GM21390 (cell line): ENCODE measurements at regions not wholly inside any gene's neighbourhood (a gene's known extent, or its start where the extent isn't known, plus 50 kb on each side); places are given as distances from the start of the nearest gene placed in this dataset.

Experiments used
- ATAC-seq: cut with Tn5 transposase; IDR thresholded peaks from one replicate; pipeline ENCODE4 v1.9.1; 2021; ENCODE audit not compliant: unreplicated experiment

GRCh38 chr21:16011719-16012118 lies 281.9 kb downstream of the USP25 start:
- no peak for ATAC-seq

DNA sequence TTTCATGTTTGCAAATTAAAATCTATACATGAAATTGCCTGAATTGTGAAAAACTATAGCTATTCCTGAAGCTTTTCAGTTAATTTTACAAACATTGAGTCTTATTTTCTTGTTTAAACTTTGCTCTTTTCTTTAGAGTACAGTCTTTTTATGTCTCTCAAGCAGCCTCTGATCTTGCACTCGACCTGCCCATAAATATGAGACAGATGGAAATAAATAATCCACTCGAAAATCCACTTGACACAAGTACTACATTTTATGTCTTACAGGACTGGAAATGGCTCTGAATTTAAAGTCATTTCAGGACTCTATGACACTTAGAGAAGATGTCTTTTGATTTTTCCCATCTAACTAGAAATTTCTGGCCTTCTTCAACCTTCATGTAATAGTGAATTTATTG lies 283.8 kb downstream of the USP25 start:
- no peak for ATAC-seq

DNA sequence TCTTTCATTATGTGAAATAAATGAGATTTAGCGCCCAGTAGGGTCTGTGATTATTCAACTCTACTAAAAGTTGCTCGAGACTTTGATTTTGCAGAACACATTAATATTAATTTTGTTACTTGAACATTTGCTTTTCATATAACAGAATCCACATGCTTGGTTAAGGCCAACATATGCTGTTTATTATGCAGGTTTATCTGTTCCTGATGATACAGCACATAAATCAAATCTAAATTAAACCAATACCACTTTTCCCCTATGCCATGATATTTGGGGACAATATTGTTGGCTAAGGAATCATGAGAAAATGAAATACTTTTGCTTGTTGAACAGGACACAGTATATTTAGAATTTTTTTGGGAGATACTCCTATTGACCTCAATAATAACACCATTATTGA lies 291.1 kb downstream of the USP25 start:
- ATAC-seq = no peak

- ATAC-seq = no peak
These were observed 292.3 kb downstream of the USP25 start for GRCh38 chr21:16022116-16022515.

- ATAC-seq = no peak
These were observed 293.1 kb downstream of the USP25 start for GRCh38 chr21:16022921-16023320.

- ATAC-seq = no peak
These were observed 298.4 kb downstream of the USP25 start for GRCh38 chr21:16028142-16028541.

DNA sequence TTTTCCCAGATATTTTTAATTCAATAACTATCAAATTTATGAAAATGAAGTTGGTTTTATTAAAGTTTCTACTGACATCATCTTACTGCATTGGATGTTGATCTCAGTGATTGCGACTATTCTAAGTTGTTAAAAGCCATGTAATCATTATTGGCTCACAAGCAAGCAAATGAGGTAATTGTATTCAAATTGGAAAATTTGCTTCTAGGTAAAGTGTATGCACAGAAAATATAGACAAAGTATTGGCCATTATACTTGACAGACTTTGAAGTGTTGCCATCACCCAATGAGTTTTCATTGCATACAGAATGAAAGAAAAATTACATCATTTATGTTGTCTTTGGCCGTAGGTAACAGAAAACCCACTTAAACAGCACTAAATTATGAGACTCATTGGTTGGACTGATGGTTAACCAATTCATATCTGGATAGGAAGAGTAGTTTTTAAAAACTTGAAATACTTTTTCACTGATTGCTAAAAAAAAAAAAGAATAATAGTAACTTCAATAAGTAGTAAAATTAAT lies 299.2 kb downstream of the USP25 start:
- no peak for ATAC-seq

DNA sequence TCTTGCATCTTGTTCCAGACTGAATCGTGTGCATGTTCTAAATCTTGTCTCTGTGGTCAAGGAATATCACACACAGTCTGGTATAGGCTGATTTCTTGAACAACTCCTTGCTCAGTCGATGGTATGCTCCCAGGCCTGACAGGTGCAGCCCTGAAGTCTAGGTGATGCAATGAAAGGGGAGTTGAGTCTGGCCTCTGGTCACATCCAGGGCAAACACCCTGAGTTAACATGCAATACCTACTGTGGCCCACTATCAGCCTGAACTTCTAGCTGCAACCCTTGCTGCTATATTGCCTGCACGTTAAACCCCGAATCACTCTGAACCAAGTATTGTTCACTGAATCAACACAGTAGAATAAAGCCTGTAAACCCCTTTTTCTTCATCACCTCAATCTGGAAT lies 303.4 kb downstream of the USP25 start:
- ATAC-seq = no peak

- ATAC-seq = no peak
These were observed 304.8 kb downstream of the USP25 start for GRCh38 chr21:16034446-16035190.

DNA sequence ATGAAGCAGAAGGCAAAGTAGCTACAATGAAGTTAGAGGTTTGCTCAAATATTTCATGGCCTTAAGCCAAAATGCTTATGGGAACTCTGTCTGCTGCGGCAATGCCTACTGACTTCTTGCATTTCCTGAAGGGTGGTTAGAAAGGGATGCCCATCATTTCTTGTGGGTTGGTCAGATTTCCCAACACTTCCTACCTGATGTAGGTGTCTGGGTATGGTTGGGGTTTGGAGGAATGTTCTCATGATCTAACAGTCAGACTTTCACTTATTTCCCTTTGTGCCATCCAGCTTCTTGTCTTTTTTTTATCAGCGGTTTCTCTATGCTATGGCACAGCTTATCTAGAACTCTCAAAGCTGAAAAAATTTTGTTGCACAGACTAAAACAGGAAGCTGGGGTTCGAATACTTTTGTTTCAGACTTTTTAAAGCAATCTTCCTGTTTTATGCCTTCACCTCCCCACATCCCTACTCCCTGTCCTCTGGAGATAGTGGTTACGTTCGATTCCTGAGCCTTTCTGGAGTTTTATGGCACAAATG lies 307.7 kb downstream of the USP25 start:
- ATAC-seq = no peak

GRCh38 chr21:16040601-16041000 lies 310.8 kb downstream of the USP25 start:
- ATAC-seq = no peak

- no peak for ATAC-seq
These were observed 314.9 kb downstream of the USP25 start for GRCh38 chr21:16044676-16045075.

DNA sequence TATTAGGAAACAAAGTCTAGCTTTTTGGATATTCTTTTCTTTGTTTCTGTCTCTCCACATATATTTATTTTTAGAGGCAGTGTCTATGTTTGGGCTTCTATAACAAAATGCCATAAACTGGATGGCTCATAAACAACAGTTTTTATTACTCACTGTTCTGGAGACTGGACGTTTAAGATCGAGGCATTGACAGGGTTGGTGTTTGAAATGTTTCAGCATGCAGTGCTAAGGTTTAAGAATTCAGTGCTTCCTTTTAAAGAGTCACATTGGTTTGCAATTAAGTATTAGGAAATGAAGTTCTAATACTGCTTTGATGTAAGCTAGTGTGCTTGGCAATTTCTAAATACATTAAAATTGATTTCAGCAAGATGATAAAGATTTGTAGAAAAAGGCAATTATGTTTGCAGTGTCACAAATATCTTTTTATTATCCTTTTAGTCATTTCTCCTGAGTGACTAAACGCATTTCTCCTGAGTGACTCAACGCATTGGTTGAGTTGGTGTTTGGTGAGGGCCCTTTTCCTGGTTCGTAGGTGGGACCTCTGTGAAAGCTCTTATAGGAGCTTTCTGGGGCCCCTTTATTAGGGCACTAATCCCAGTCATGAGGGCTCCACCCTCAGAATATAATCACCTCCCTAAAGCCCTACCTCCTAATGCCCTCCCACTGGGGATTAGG lies 317.0 kb downstream of the USP25 start:
- no peak for ATAC-seq

- no peak for ATAC-seq
These were observed 318.1 kb downstream of the USP25 start for GRCh38 chr21:16047904-16048303.

DNA sequence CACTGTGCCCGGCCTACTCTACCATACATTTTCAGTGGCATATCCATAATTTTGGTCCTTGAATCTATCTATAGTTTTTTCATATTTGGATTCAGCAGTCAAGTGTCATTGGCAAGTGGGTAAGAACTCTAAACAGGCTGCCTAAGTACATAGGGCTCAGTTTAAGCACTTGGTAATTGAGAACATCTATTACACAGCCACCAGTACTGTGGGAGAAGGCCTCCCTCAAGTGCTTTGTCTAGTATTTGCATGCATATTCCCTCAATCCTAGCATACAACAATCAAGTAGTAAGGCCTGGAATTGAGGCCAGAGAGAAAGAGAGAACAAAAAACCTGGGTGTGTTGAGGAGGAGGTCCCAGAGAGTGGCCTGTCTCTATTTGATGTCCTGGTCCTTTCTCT lies 325.2 kb downstream of the USP25 start:
- ATAC-seq = no peak

DNA sequence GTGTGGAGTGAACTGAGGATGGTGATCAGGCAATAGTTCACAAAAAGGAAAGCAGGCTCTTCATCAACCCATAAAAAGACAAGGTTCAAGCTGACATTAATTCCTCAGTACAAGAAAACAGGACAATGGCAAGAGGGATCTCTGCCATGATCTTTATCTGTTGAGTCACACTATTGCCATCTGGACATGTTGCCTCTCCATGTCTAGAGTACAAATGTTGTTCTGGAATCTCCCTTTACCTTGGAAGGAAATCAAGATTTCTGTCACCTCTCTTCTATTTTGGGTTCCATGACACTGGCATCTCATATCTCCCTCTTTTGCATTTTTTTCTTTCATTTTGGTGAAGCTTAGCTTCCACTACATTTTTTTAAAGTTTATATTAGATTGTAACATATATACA lies 329.1 kb downstream of the USP25 start:
- ATAC-seq = no peak

DNA sequence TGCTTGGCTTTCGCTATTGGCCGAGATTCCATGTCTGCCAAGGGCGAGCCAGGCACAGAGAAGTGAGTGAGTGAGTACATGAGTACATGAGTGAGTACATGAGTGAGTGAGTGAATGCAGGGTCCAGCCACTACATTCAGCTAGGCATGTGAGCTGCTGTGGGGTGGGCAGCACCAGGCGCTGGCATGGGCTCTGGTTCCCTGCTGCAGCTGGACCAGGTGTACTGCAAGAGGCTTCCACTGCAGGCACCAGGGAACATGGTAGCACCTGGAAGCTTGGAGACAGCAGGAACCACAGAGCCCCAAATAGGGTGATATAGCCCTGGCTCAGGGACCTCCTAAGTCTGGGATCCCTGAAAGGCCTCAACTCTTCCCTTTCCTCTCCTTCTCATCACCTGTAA lies 330.2 kb downstream of the USP25 start:
- no peak for ATAC-seq

- no peak for ATAC-seq
These were observed 331.4 kb downstream of the USP25 start for GRCh38 chr21:16061194-16061593.

- no peak for ATAC-seq
These were observed 339.7 kb downstream of the USP25 start for GRCh38 chr21:16069178-16070112.

DNA sequence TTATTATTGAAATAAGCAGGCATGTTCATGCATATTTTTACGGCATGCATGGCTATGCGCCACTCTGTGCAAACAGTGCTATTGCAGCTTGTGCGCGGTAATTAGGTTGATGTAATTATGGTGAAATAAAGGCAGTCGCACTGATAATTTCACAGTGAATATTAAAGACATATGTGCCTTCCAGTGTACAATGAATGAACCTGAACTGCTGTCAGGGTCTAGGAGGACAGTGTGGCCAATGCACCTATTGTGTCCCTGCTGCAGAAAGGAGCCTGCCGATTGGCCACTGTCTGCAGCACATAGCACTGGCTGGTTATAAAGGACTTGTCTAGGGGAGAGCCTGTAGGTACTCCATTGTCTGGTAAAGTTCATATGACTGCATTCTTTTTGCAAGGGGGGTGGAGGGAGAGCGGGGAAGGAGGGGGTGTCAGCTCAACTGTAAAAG lies 340.4 kb downstream of the USP25 start:
- no peak for ATAC-seq

- no peak for ATAC-seq
These were observed 341.3 kb downstream of the USP25 start for GRCh38 chr21:16071092-16071491.
